ENCODE measurements at regions not wholly inside any gene's neighbourhood (a gene's known extent, or its start where the extent isn't known, plus 50 kb on each side); places are given as distances from the start of the nearest gene placed in this dataset.

DNA sequence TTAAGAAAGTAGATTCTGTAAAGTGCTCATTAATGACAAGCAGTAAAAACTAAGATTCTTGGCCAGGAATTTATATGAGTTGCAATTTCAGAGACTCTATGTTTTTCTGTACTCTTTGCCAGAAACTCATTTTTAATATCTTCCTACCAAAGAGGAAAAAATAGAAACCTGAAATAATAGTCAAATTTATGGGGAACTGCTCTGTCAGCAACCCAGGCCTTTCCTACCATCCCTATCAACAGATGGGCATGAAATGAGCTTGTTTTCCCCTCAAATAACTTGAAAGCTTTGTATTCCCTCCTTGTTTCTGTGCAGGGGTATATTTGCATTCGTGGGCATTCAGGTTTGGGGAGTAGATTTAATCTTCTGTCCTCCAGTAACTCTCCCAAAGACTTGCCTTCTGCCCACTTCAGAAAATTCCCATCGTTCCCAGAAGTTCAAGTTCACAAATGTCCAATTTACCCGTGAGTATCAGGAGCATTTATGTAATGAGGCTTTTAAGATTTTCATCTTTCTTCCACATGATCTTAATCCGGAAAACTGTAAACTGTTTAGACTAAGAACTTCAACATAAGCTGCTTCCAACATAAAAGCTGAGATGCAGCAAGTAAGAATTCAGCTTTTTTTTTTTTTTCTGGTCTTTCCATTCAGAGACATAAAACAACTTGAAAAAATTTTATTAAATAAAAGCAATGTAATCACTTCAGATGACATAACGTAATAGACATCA is 363.1 kb downstream of the EFNB2 start:
- no peak for TF ChIP-seq EZH2 (IDR thresholded peaks at IDR 0.05; ENCODE audit: borderline replicate concordance, low read length)
- TF ChIP-seq, protein P1, sequence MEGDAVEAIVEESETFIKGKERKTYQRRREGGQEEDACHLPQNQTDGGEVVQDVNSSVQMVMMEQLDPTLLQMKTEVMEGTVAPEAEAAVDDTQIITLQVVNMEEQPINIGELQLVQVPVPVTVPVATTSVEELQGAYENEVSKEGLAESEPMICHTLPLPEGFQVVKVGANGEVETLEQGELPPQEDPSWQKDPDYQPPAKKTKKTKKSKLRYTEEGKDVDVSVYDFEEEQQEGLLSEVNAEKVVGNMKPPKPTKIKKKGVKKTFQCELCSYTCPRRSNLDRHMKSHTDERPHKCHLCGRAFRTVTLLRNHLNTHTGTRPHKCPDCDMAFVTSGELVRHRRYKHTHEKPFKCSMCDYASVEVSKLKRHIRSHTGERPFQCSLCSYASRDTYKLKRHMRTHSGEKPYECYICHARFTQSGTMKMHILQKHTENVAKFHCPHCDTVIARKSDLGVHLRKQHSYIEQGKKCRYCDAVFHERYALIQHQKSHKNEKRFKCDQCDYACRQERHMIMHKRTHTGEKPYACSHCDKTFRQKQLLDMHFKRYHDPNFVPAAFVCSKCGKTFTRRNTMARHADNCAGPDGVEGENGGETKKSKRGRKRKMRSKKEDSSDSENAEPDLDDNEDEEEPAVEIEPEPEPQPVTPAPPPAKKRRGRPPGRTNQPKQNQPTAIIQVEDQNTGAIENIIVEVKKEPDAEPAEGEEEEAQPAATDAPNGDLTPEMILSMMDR (IDR thresholded peaks at IDR 0.05; ENCODE audit: low read length): no peak
